ENCODE measurements at regions not wholly inside any gene's neighbourhood (a gene's known extent, or its start where the extent isn't known, plus 50 kb on each side); places are given as distances from the start of the nearest gene placed in this dataset.

GRCh38 chr3:157738441-157738840 is 235.2 kb upstream of the VEPH1 start:
- no peak for DNase-seq (ENCODE audit: low read depth in 2 of 2)

GRCh38 chr3:157718800-157719199 is 215.6 kb upstream of the VEPH1 start:
- DNase-seq (ENCODE audit: low read depth in 2 of 2): no peak

GRCh38 chr3:157713101-157713500 is 209.9 kb upstream of the VEPH1 start:
- DNase-seq (ENCODE audit: low read depth in 2 of 2): no peak

GRCh38 chr3:157705258-157705657 is 202.0 kb upstream of the VEPH1 start:
- no peak for DNase-seq (ENCODE audit: low read depth in 2 of 2)

GRCh38 chr3:157700405-157700804 is 197.2 kb upstream of the VEPH1 start:
- no peak for DNase-seq (ENCODE audit: low read depth in 2 of 2)

GRCh38 chr3:157695586-157695985 is 192.4 kb upstream of the VEPH1 start:
- DNase-seq (ENCODE audit: low read depth in 2 of 2): no peak

- DNase-seq (ENCODE audit: low read depth in 2 of 2): no peak
Measured at GRCh38 chr3:157695103-157695502, 191.9 kb upstream of the VEPH1 start.

- no peak for DNase-seq (ENCODE audit: low read depth in 2 of 2)
Measured at GRCh38 chr3:157693762-157694161, 190.5 kb upstream of the VEPH1 start.

- no peak for DNase-seq (ENCODE audit: low read depth in 2 of 2)
Measured at GRCh38 chr3:157692468-157692867, 189.3 kb upstream of the VEPH1 start.

- no peak for DNase-seq (ENCODE audit: low read depth in 2 of 2)
Measured at GRCh38 chr3:157683668-157684067, 180.5 kb upstream of the VEPH1 start.

GRCh38 chr3:157672061-157672460 is 168.8 kb upstream of the VEPH1 start:
- no peak for DNase-seq (ENCODE audit: low read depth in 2 of 2)

GRCh38 chr3:157671656-157672055 is 168.4 kb upstream of the VEPH1 start:
- DNase-seq (ENCODE audit: low read depth in 2 of 2): no peak

- DNase-seq (ENCODE audit: low read depth in 2 of 2): no peak
Measured at GRCh38 chr3:157669416-157669815, 166.2 kb upstream of the VEPH1 start.

- DNase-seq (ENCODE audit: low read depth in 2 of 2): no peak
Measured at GRCh38 chr3:157667493-157667892, 164.3 kb upstream of the VEPH1 start.

GRCh38 chr3:157662171-157662570 is 159.0 kb upstream of the VEPH1 start:
- no peak for DNase-seq (ENCODE audit: low read depth in 2 of 2)

- DNase-seq (ENCODE audit: low read depth in 2 of 2): no peak
Measured at GRCh38 chr3:157660847-157661246, 157.6 kb upstream of the VEPH1 start.

GRCh38 chr3:157652366-157652765 is 149.2 kb upstream of the VEPH1 start:
- no peak for DNase-seq (ENCODE audit: low read depth in 2 of 2)

- no peak for DNase-seq (ENCODE audit: low read depth in 2 of 2)
Measured at GRCh38 chr3:157650699-157651098, 147.5 kb upstream of the VEPH1 start.

- no peak for DNase-seq (ENCODE audit: low read depth in 2 of 2)
Measured at GRCh38 chr3:157650172-157650571, 147.0 kb upstream of the VEPH1 start.

- DNase-seq (ENCODE audit: low read depth in 2 of 2): no peak
Measured at GRCh38 chr3:157649511-157649910, 146.3 kb upstream of the VEPH1 start.

- DNase-seq (ENCODE audit: low read depth in 2 of 2): no peak
Measured at GRCh38 chr3:157647820-157648219, 144.6 kb upstream of the VEPH1 start.

- no peak for DNase-seq (ENCODE audit: low read depth in 2 of 2)
Measured at GRCh38 chr3:157639756-157640426, 136.7 kb upstream of the VEPH1 start.

GRCh38 chr3:157637866-157638265 is 134.7 kb upstream of the VEPH1 start:
- DNase-seq (ENCODE audit: low read depth in 2 of 2): no peak

GRCh38 chr3:157633241-157633640 is 130.0 kb upstream of the VEPH1 start:
- DNase-seq (ENCODE audit: low read depth in 2 of 2): no peak
